ENCODE measurements at regions not wholly inside any gene's neighbourhood (a gene's known extent, or its start where the extent isn't known, plus 50 kb on each side); places are given as distances from the start of the nearest gene placed in this dataset.

- TF ChIP-seq, protein P1, sequence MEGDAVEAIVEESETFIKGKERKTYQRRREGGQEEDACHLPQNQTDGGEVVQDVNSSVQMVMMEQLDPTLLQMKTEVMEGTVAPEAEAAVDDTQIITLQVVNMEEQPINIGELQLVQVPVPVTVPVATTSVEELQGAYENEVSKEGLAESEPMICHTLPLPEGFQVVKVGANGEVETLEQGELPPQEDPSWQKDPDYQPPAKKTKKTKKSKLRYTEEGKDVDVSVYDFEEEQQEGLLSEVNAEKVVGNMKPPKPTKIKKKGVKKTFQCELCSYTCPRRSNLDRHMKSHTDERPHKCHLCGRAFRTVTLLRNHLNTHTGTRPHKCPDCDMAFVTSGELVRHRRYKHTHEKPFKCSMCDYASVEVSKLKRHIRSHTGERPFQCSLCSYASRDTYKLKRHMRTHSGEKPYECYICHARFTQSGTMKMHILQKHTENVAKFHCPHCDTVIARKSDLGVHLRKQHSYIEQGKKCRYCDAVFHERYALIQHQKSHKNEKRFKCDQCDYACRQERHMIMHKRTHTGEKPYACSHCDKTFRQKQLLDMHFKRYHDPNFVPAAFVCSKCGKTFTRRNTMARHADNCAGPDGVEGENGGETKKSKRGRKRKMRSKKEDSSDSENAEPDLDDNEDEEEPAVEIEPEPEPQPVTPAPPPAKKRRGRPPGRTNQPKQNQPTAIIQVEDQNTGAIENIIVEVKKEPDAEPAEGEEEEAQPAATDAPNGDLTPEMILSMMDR (IDR thresholded peaks at IDR 0.05) = no peak
- TF ChIP-seq EP300 (IDR thresholded peaks at IDR 0.05) = no peak
- no peak for TF ChIP-seq POLR2A (IDR thresholded peaks at IDR 0.05)
Observed at GRCh38 chr9:103837940-103838339, 256.2 kb upstream of the SMC2 start.
